Gastroesophageal sphincter (tissue), 3 donors: ENCODE measurements at regions not wholly inside any gene's neighbourhood (a gene's known extent, or its start where the extent isn't known, plus 50 kb on each side); places are given as distances from the start of the nearest gene placed in this dataset.

Experiments used
- POLR2AphosphoS5 ChIP-seq: sonication (generic); formaldehyde crosslinking; IDR thresholded peaks from one replicate; pipeline ENCODE4 v1.6.1; 2017; ENCODE audit warnings: antibody characterized with exemption
- TF ChIP-seq, protein P1 (sequence below), 4 experiments: fragments of 200-600 bp in 2 of 4; fragments of 450-650 bp in 2 of 4; sonication (generic) in 1 of 4; IDR thresholded peaks; one replicate each; pipeline ENCODE4 v1.5.1; 2017 to 2019; ENCODE audit warnings: antibody characterized with exemption in 4 of 4, mild to moderate bottlenecking in 2 of 4, moderate library complexity in 2 of 4

GRCh38 chr4:138113819-138114400 lies 128.2 kb downstream of the SLC7A11 start:
- TF ChIP-seq, protein P1, sequence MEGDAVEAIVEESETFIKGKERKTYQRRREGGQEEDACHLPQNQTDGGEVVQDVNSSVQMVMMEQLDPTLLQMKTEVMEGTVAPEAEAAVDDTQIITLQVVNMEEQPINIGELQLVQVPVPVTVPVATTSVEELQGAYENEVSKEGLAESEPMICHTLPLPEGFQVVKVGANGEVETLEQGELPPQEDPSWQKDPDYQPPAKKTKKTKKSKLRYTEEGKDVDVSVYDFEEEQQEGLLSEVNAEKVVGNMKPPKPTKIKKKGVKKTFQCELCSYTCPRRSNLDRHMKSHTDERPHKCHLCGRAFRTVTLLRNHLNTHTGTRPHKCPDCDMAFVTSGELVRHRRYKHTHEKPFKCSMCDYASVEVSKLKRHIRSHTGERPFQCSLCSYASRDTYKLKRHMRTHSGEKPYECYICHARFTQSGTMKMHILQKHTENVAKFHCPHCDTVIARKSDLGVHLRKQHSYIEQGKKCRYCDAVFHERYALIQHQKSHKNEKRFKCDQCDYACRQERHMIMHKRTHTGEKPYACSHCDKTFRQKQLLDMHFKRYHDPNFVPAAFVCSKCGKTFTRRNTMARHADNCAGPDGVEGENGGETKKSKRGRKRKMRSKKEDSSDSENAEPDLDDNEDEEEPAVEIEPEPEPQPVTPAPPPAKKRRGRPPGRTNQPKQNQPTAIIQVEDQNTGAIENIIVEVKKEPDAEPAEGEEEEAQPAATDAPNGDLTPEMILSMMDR (IDR thresholded peaks at IDR 0.05) = no peak
- TF ChIP-seq POLR2AphosphoS5 = no peak
